ENCODE measurements at regions not wholly inside any gene's neighbourhood (a gene's known extent, or its start where the extent isn't known, plus 50 kb on each side); places are given as distances from the start of the nearest gene placed in this dataset.

DNA sequence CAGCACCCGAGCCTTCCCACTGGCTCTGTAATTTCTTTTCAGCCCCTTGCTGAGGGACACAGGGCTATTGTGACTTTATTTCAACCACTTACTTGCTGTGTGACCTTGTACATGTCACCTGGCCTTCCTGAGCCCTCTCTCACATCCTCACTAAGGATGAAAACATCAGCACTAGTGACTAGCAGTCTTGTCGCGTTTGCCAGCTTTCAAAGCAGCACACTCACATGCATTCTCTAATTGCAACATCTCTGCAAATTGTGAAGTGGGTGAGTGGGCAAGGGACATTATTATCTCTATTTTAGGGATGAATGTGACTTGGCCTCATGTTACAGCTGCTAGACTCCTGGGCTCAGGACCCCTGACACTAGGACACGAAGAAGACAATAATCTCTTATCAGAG is 144.5 kb downstream of the SEC61B start:
- DNase-seq = no peak

DNA sequence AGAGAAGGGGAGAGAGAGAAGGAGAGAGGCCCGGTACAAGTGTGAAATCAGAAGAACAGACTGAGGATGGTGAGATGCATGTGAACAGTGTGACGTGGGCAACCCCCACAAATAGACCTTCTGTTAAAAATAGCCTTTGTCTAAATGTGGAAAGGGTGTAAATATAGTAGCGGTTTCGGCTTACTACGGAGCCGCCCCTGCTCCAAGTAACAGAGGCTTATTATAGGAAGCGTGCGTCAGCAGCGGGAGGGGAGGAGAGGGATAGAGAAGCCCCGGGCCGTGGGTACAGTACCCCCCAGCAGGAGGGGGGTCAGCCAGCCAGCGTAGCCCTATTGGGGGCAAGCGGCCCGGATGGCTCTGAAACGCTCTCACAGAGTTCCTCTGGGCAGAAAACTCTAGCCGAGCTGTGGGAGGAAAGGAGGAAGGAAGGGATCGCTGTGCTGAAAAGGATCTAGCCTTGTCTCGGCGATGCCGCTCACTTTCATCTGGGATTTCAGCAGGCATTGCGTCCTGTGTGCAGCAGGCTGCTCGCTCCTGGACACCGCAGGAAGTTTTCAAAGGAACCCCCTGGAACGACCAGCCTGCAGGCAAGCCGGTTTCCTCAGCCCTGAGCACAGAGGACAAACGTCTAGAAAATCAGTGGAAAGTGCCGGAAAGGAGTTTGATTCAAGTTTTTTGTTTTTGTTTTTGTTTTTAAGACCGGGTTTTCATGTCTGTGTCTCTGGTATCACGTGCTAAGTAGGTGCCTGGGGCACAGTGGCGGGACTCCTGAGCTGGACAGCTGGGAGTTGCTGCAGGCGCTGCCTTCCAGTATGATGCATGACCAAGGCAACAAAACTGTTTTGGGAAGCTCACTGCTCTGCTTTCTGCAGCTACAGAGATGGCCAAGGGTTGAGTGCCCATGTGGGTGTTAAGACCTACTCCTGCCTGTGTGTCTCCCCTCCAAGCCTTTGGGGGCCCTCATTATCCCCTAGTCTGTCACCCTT is 146.6 kb downstream of the SEC61B start:
- peak; percentile 1 to 4 for DNase-seq

- no peak for DNase-seq
These were observed 147.2 kb downstream of the SEC61B start for GRCh38 chr9:99369327-99369722.

GRCh38 chr9:99370376-99370775 is 148.3 kb downstream of the SEC61B start:
- no peak for DNase-seq

DNA sequence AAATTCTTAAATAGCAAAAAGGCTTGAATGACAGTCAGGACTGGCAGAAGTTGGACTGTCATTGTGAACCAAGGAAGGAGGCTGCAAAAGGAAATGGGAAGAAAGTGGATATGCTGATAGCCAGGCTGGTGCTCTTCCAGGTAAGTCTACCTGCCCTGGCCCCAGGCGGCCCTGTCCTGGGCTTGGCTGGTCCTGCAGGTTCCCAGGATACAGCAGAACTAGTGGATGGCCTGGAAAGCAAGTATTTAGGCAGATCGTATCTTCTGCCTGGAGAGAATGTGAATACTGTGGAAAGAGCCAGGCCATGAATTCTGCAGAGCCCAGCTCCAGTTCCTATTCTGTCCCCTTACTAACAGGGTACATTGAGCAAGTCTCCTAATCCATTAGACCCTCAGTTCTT is 149.3 kb downstream of the SEC61B start:
- DNase-seq = no peak

DNA sequence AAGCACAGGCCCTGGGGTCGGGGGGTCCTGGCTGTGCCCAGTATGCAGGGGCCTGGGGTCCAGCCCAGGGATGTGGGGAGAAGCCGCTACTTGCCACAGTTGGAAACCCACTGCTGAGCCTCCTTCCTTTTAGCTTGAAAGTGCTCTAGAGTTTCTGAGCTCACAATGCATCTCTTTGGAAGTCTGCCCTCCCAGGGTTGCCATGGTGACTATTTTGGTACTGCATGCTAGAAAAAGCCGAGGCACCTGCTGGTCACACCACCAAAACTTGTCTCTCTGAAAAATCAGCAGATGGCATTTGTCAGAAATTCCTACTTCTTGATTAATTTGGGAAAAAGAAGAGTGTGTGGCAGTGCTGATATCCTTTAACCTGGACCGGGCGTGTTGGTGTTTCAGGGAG is 151.8 kb downstream of the SEC61B start:
- DNase-seq = no peak

DNA sequence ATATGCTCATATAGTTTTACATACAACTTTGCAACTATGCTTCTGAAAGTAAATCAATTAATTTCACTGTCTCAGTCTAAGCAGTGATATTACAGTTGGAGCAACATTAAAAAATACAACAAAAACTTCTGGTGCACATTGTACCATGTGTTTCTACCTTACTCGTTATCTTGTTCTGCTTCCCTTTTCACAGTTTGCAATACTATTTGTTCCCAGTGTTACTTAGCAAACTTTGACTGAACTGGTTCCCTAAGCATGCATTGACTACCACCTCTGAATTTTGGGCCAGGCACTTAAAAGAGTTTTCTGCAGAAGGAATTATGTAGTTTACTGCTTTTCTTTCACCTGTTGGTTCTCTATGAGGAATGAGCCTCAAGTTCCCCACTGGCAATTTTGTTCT is 152.7 kb downstream of the SEC61B start:
- no peak for DNase-seq

DNA sequence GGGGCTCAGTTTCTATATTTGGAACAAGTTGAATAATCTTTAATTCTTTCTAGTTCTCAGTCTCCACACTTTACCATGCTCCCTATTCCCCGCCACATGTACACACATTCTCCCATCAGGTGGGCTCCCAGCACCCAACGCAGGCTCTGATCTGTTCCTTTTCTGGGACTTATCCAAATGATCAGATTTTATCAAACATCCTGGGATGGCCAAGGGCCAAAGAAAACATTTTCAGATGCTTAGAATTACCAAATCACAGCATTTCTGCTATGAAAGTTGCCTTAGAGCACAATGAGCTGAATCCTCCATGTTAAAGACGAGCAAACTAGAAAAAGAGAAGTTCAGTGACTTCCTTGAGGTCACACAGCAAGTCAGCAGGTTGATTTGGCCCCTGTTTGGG is 153.4 kb downstream of the SEC61B start:
- no peak for DNase-seq

GRCh38 chr9:99377790-99378775 is 156.0 kb downstream of the SEC61B start:
- no peak for DNase-seq

DNA sequence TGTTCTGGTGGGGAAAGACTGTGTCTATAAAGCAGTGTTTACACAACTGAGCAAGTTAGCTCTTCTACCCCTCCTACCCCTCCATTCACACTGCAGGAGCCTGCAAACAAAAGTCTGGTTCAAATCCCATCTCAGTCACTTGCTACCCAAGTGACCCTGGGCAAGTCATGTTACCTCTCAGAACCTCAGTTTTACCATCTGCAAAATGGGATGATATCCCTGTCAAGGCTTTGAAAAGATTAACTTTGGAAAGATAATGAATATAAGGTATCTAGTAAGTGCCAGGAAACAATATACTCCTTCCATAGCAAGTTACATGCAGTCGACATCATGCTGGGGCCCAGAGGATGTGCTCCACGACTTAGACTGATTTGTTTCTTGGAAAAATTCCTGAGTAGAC is 161.5 kb downstream of the SEC61B start:
- no peak for DNase-seq

DNA sequence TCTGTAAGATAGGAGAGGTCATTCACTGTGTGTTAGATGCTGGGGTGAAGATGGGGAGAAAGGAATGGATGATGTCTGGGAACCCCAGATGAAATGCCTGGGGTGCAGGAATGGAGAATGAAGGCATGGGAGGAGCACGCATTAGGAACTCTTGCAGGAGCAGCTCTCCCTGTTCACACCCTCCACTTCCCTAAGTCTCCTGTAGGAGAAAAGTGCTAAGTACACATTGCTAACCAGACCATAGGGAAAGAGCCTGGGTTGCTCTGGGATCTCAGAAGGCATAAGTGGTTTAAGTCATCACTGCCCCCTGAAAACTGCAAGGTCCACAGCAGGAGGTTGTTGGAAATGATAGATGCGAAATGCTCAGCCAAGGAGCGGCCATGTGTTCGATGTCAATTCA is 163.1 kb downstream of the SEC61B start:
- no peak for DNase-seq

DNA sequence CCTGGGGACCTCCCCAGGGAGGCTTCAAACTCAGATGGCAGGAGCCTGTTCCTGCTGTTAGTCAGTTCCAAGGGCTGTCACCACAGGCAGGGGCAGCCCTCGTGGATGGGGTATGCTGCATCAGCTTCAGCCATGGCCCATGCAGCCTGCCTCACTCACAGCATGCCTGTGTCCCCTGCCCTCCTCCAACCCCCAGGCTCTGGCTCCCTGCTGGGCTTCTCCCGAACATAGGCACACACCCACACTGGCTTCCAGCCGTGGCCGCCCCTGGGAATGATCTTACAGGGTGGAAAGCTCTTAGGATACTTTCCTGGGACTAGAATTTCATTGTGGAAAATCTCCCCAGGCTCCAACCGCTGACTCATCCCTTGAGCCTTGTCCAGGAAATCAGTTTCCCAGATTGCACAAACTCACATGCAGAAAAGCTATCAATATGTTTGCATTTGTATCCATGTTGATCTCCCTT is 163.8 kb downstream of the SEC61B start:
- DNase-seq = no peak

GRCh38 chr9:99387431-99387830 is 165.3 kb downstream of the SEC61B start:
- DNase-seq = no peak

DNA sequence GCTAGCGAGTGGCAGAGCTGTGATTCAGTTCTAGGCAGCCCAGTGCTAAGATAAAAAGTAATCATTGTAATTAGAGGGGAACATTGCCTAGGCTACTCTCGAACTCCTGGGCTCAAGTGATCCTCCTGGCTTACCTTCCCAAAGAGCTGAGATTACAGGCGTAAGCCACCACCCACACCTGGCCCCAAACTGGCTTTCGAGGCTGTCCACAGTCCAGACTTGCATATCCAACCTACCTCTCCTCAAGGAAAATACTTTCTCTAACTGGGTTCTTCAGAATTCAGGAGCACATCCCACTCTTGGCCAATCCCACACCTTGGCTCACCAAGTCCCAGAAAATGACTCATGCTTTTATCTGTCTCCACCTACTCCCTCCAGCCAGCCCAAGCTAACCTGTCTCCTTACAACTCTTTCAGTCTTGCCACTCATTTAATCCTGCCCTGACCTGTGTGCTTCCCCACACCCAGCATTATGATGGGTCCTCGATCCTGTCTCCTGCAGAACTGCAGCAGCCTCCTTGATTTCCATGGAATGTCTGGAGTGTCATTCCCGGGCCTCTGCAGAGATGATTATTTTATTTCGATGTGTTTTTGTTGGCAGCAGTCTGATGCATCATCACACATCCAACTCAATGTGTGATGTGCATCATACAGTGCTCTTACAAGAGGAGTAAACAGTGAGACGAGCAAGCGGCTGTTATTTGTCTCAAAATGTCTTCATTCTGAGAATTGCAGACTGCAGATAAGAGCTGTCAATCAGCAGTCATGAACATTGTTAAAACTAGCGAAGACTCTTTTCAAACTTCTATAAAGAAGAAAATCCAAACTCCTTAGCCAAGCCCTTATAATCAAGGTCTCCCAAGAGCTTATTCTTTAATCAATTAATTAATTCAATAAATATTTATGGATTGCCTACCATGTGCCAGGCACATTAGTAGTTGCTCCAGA is 167.3 kb downstream of the SEC61B start:
- DNase-seq = no peak

GRCh38 chr9:99391937-99392594 is 170.0 kb downstream of the SEC61B start:
- no peak for DNase-seq

GRCh38 chr9:99392986-99393385 is 170.9 kb downstream of the SEC61B start:
- no peak for DNase-seq

DNA sequence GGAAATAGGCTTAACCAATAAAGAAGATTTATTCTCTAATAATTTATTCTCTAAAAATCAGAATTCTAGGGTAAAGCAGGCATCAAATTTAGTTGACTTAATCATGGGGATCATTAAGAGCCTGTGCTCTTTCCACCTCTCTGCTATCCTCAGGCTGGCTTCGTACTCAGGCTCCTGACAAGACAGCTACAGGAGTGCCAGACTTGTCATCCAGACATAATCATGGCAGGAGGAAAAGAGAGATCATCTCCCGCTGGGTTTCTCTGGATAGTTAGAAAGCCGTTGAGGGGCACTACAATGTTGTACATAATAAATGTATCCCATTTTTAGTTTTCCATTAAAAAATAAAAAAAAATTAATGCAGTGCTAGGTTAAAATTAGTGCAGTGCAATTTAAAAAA is 171.9 kb downstream of the SEC61B start:
- no peak for DNase-seq

DNA sequence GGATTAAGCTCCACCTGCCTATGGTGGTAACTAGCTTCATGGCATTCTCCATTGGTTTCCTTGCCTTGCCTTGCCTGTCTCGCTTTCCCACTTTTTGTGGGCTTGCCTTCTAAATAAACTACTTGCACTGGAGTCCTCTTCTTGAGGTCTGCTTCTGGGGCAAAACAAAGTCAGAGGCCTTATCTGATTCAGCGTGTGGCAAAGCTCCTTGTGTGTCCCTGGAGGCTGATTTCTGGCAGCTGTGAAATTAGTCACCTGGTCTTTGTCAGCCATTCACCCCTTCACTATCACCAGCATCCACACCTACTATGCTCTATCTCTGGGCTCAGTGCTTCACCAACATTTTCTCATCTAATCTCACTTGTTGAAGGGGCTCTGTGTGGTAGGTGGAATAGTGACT is 176.2 kb downstream of the SEC61B start:
- no peak for DNase-seq

DNA sequence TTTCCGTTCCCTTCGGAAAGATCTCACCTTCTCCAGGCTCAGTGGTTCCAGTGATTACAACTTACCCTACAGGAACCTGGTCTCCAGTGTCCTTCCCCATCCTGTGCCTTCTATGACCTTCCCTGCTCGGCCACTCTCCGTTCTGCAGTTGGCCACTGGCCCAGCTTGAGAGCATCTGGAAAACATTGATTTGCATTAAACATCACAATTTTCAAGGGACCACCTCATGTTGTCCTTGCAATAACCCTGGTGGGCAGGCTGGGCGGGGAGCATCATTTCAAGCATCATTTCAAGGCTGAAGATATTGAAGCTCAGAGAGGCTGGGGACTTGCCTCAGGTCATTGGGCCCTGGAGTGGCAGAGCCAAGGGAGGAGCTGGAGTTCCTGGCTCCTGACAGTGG is 177.4 kb downstream of the SEC61B start:
- DNase-seq = no peak

DNA sequence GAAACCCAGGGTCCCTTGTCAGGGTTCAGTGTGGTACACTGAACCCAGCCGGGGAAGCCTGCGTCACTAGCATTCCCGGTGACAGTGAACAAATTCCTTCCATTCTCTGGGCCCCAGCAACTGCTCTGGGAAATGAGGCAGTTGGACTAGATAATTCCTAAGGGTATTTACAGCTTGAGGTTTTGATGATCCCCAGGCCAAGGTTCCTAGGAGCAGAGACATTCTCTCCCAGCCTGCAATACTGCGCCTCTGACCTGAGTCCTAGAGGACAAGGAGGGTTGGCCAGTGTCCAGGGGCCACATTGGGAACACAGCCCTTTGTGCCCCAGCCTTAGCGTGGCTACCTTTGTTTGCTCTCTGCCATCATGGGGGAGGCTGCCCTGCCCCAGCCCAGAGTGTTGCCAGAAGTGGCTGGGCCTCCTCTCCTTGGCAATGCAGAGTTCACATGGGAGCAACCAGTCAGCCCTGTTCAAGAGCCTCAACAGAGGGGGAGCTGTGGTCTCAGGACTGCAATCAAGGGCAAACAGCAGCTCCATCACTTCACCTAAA is 178.2 kb downstream of the SEC61B start:
- DNase-seq = no peak

All from activated CD4-positive, alpha-beta T cell treated with anti-CD3 and anti-CD28 coated beads, Interleukin-2, amount 50 U/mL, for 48 hours (primary cell).